ENCODE measurements at regions not wholly inside any gene's neighbourhood (a gene's known extent, or its start where the extent isn't known, plus 50 kb on each side); places are given as distances from the start of the nearest gene placed in this dataset.
A peak's percentile ranks its signal among the peaks of the same experiment; 100 is the strongest.

GRCh38 chr13:31943591-31943990 is 88.0 kb upstream of the FRY start:
- peaks cover 40% of the 10 kb centered on the region for H3K4me1 Mint-ChIP-seq
- TF ChIP-seq CTCF (IDR thresholded peaks at IDR 0.05; ENCODE audit: unreplicated experiment): no peak

GRCh38 chr13:31944262-31945160 is 87.1 kb upstream of the FRY start:
- no peaks in the 10 kb centered on the region for H3K36me3 Mint-ChIP-seq
- no peak for TF ChIP-seq CTCF (IDR thresholded peaks at IDR 0.05; ENCODE audit: unreplicated experiment)
- H3K4me3 Mint-ChIP-seq: no peak overlapping the region
- no peaks in the 10 kb centered on the region for H3K27me3 Mint-ChIP-seq (ENCODE audit: low read depth)
- H3K4me1 Mint-ChIP-seq: peaks cover 40% of the 10 kb centered on the region
- DNase-seq (ENCODE audit: low spot score in 2 of 2, unreplicated experiment in 2 of 2): no peak
- no peaks in the 10 kb centered on the region for H3K9me3 Mint-ChIP-seq
- no peak overlapping the region for H3K27ac Mint-ChIP-seq

More at GRCh38 chr13:31943591-31943990, 88.0 kb upstream of the FRY start:
- Mint-ChIP-seq H3K36me3 (no peaks in the 10 kb centered on the region), H3K4me3 (no peak overlapping the region), H3K27ac (no peak overlapping the region), H3K27me3 (ENCODE audit: low read depth) (no peaks in the 10 kb centered on the region), H3K9me3 (no peaks in the 10 kb centered on the region)
- DNase-seq (ENCODE audit: low spot score in 2 of 2, unreplicated experiment in 2 of 2): no peak

- Mint-ChIP-seq H3K27ac (peak overlapping the region; percentile 86), H3K4me1 (peaks cover 36% of the 10 kb centered on the region), H3K4me3 (peak overlapping the region; percentile 48), H3K27me3 (ENCODE audit: low read depth) (no peaks in the 10 kb centered on the region), H3K9me3 (no peaks in the 10 kb centered on the region), H3K36me3 (no peaks in the 10 kb centered on the region)
- DNase-seq (ENCODE audit: low spot score in 2 of 2, unreplicated experiment in 2 of 2): peak; percentile 23 to 47
- TF ChIP-seq CTCF (IDR thresholded peaks at IDR 0.05; ENCODE audit: unreplicated experiment): no peak
Measured at GRCh38 chr13:31945202-31945961, 86.2 kb upstream of the FRY start.

- no peak for DNase-seq (ENCODE audit: low spot score in 2 of 2, unreplicated experiment in 2 of 2)
Measured at GRCh38 chr13:31946091-31946770, 85.3 kb upstream of the FRY start.

More at GRCh38 chr13:31946091-31946770, 85.3 kb upstream of the FRY start:
- no peaks in the 10 kb centered on the region for H3K27me3 Mint-ChIP-seq (ENCODE audit: low read depth)
- peaks cover 34% of the 10 kb centered on the region for H3K4me1 Mint-ChIP-seq
- peak overlapping the region; percentile 86 for H3K27ac Mint-ChIP-seq
- peak overlapping the region; percentile 48 for H3K4me3 Mint-ChIP-seq
- no peak for TF ChIP-seq CTCF (IDR thresholded peaks at IDR 0.05; ENCODE audit: unreplicated experiment)
- no peaks in the 10 kb centered on the region for H3K36me3 Mint-ChIP-seq
- H3K9me3 Mint-ChIP-seq: no peaks in the 10 kb centered on the region
